ENCODE measurements at regions not wholly inside any gene's neighbourhood (a gene's known extent, or its start where the extent isn't known, plus 50 kb on each side); places are given as distances from the start of the nearest gene placed in this dataset.

DNA sequence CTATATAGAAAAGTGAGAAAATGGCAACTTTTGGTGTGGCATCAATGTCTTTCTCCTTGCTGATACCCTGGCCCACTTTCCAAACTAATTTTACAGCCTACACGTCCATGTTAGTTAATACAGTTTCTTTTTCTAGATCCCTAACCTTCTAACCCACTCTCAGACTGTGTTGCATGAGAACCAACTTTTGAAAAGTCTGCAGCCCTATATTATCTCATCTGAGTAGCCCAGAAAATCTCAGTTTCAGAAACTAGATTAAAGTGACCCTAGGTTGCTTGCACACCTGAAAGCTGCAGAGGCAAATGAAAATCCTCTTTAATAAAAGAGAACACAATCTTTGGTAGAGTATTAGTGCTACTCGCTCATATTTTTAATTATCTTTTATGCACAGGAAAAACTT is 371.6 kb upstream of the EMCN start:
- H3K4me1 ChIP-seq = no peaks in the 10 kb centered on the region
- intact Hi-C loops (cut with DNase I) = no loop called here
- no peak overlapping the region for H3K27ac ChIP-seq
- no peak overlapping the region for H3K4me3 ChIP-seq (replicated peaks in 1 of 3)
- H3K36me3 ChIP-seq = no peaks in the 10 kb centered on the region
- no peaks in the 10 kb centered on the region for H3K27me3 ChIP-seq
- 82 to 85% methylated on average over 2 of the region's 2 CpGs for WGBS, 2 donors
- TF ChIP-seq CTCF (IDR thresholded peaks at IDR 0.05) = no peak
- TF ChIP-seq POLR2A (IDR thresholded peaks at IDR 0.05) = no peak
- H3K9me3 ChIP-seq = no peaks in the 10 kb centered on the region
- no peak for DNase-seq

- DNase-seq = no peak
- Histone ChIP-seq H3K4me3 (replicated peaks in 1 of 3) (no peak overlapping the region), H3K27me3 (no peaks in the 10 kb centered on the region), H3K4me1 (no peaks in the 10 kb centered on the region), H3K9me3 (no peaks in the 10 kb centered on the region), H3K27ac (no peak overlapping the region), H3K36me3 (no peaks in the 10 kb centered on the region)
- TF ChIP-seq POLR2A (IDR thresholded peaks at IDR 0.05) (no peak), CTCF (IDR thresholded peaks at IDR 0.05) (no peak)
- intact Hi-C loops (cut with DNase I) = no loop called here
Observed at GRCh38 chr4:100882661-100883060, 364.8 kb upstream of the EMCN start.

GRCh38 chr4:100881283-100881682 is 363.5 kb upstream of the EMCN start:
- intact Hi-C loops (cut with DNase I) = no loop called here
- WGBS, 2 donors = 86 to 89% methylated on average over 1 of the region's 1 CpG
- Histone ChIP-seq H3K4me1 (no peaks in the 10 kb centered on the region), H3K9me3 (no peaks in the 10 kb centered on the region), H3K27ac (no peak overlapping the region), H3K36me3 (no peaks in the 10 kb centered on the region), H3K4me3 (replicated peaks in 1 of 3) (no peak overlapping the region), H3K27me3 (no peaks in the 10 kb centered on the region)
- no peak for DNase-seq
- TF ChIP-seq POLR2A (IDR thresholded peaks at IDR 0.05) (no peak), CTCF (IDR thresholded peaks at IDR 0.05) (no peak)

DNA sequence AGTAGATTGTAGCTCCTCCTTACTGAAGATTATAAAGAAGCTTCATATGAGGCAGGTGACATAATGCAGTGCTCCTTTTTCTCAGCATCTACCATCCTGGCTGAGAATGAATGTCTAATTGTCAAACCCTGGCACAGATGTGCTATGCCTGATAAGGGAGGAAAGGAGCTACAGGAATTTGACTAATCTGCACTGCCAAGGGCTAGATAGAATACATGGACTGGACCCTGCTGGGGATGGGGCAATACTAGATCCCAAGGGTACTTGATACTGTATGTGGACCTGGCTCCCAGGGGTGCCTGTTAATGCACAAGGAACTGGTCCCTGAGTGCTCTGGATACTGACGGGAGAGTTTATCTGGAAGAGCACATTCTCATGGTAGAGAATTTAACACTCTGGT is 362.2 kb upstream of the EMCN start:
- no peaks in the 10 kb centered on the region for H3K9me3 ChIP-seq
- H3K4me1 ChIP-seq = no peaks in the 10 kb centered on the region
- WGBS, 2 donors = 87 to 88% methylated on average over 1 of the region's 1 CpG
- TF ChIP-seq CTCF (IDR thresholded peaks at IDR 0.05) = no peak
- TF ChIP-seq POLR2A (IDR thresholded peaks at IDR 0.05) = no peak
- intact Hi-C loops (cut with DNase I) = no loop called here
- H3K4me3 ChIP-seq (replicated peaks in 1 of 3) = no peak overlapping the region
- DNase-seq = no peak
- no peak overlapping the region for H3K27ac ChIP-seq
- no peaks in the 10 kb centered on the region for H3K36me3 ChIP-seq
- no peaks in the 10 kb centered on the region for H3K27me3 ChIP-seq

DNA sequence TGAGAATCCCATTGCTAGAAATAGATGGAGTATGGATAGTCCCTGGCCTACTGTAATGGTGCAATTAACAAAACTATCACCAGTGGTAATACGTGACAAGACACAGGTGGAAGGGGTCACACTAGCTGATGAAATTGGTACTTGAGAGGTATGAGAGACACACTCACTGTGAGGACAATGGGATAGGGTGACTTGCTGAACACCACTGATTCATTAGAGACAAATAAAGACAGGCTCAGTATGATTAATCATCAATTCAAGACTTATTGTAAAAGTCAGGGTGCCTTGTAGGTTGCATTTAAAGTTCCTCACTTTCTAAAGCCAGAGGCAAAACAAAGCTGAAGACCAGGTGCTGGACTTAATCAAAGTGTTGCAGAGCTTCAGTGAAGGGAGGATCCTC is 361.6 kb upstream of the EMCN start:
- no peak overlapping the region for H3K4me3 ChIP-seq (replicated peaks in 1 of 3)
- DNase-seq = no peak
- H3K4me1 ChIP-seq = no peaks in the 10 kb centered on the region
- intact Hi-C loops (cut with DNase I) = no loop called here
- H3K27ac ChIP-seq = no peak overlapping the region
- no peaks in the 10 kb centered on the region for H3K27me3 ChIP-seq
- 92 to 93% methylated on average over 1 of the region's 1 CpG for WGBS, 2 donors
- H3K36me3 ChIP-seq = no peaks in the 10 kb centered on the region
- TF ChIP-seq CTCF (IDR thresholded peaks at IDR 0.05) (no peak), POLR2A (IDR thresholded peaks at IDR 0.05) (no peak)
- H3K9me3 ChIP-seq = no peaks in the 10 kb centered on the region

All from thyroid gland (tissue), 4 donors.